ENCODE measurements at regions not wholly inside any gene's neighbourhood (a gene's known extent, or its start where the extent isn't known, plus 50 kb on each side); places are given as distances from the start of the nearest gene placed in this dataset.

- Histone ChIP-seq H3F3A (ENCODE audit: insufficient read depth, low read depth) (no peaks in the 10 kb centered on the region), H4K20me1 (ENCODE audit: insufficient read depth) (no peaks in the 10 kb centered on the region), H3K9me2 (ENCODE audit: insufficient read depth) (peaks cover 4% of the 10 kb centered on the region; the same call in 1 of the 2 replicates), H3K4me1 (replicated peaks; ENCODE audit: insufficient read depth) (no peaks in the 10 kb centered on the region), H3K27me3 (ENCODE audit: insufficient read depth, low read depth) (no peaks in the 10 kb centered on the region), H3K4me3 (no peak overlapping the region), H3K27ac (no peak overlapping the region), H3K4me2 (no peak overlapping the region), H3K79me2 (ENCODE audit: low read depth) (no peaks in the 10 kb centered on the region), H2AFZ (no peak overlapping the region), H3K36me3 (ENCODE audit: low read depth) (no peaks in the 10 kb centered on the region), H3K9me3 (ENCODE audit: insufficient read depth, low read depth) (no peaks in the 10 kb centered on the region)
- POLR2A ChIA-PET (ENCODE audit: unreplicated experiment), result no interaction called here
- intact Hi-C loops (cut with micrococcal nuclease; ENCODE audit: unreplicated experiment), result no loop called here
- TF ChIP-seq, protein P1, sequence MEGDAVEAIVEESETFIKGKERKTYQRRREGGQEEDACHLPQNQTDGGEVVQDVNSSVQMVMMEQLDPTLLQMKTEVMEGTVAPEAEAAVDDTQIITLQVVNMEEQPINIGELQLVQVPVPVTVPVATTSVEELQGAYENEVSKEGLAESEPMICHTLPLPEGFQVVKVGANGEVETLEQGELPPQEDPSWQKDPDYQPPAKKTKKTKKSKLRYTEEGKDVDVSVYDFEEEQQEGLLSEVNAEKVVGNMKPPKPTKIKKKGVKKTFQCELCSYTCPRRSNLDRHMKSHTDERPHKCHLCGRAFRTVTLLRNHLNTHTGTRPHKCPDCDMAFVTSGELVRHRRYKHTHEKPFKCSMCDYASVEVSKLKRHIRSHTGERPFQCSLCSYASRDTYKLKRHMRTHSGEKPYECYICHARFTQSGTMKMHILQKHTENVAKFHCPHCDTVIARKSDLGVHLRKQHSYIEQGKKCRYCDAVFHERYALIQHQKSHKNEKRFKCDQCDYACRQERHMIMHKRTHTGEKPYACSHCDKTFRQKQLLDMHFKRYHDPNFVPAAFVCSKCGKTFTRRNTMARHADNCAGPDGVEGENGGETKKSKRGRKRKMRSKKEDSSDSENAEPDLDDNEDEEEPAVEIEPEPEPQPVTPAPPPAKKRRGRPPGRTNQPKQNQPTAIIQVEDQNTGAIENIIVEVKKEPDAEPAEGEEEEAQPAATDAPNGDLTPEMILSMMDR (conservative IDR thresholded peaks at IDR 0.05), result no peak
- TF ChIP-seq EZH2 (IDR thresholded peaks at IDR 0.05; ENCODE audit: low read depth), result no peak
- DNase-seq, result no peak
- no TSS peak for BruUV-seq (replicated peaks)
- CTCF ChIA-PET, result no interaction called here
These were observed 715.6 kb upstream of the NRSN1 start for GRCh38 chr6:23410439-23410838.

DNA sequence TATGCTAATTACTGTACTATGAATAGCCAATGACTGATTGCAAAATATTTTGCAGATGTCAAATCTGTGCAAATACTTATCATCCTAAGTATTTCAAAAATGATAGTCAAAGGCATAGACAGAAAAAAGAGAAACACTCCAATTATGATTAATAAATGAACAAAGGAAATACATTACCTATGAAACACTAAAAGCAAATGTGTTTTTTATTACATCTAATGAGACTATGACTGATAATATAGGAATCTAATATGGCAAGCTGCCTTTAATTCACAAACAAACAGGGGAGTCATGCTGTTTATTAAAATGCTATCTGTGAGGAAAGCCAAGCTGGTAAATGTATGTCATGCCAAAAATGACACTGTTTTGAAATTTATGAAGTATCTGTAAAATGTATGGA lies 713.2 kb upstream of the NRSN1 start:
- Histone ChIP-seq H3K9me3 (ENCODE audit: insufficient read depth, low read depth) (no peaks in the 10 kb centered on the region), H3K27ac (no peak overlapping the region), H3K79me2 (ENCODE audit: low read depth) (no peaks in the 10 kb centered on the region), H3K36me3 (ENCODE audit: low read depth) (no peaks in the 10 kb centered on the region), H3F3A (ENCODE audit: insufficient read depth, low read depth) (no peaks in the 10 kb centered on the region), H3K9me2 (ENCODE audit: insufficient read depth) (peaks cover 4% of the 10 kb centered on the region; the same call in 1 of the 2 replicates), H3K4me3 (no peak overlapping the region), H4K20me1 (ENCODE audit: insufficient read depth) (no peaks in the 10 kb centered on the region), H2AFZ (no peak overlapping the region), H3K4me2 (no peak overlapping the region), H3K4me1 (replicated peaks; ENCODE audit: insufficient read depth) (no peaks in the 10 kb centered on the region), H3K27me3 (ENCODE audit: insufficient read depth, low read depth) (no peaks in the 10 kb centered on the region)
- CTCF ChIA-PET, result no interaction called here
- no peak for DNase-seq
- TF ChIP-seq EZH2 (IDR thresholded peaks at IDR 0.05; ENCODE audit: low read depth), result no peak
- TF ChIP-seq, protein P1 (conservative IDR thresholded peaks at IDR 0.05), result no peak
- intact Hi-C loops (cut with micrococcal nuclease; ENCODE audit: unreplicated experiment), result no loop called here
- BruUV-seq (replicated peaks), result no TSS peak
- POLR2A ChIA-PET (ENCODE audit: unreplicated experiment), result no interaction called here

GRCh38 chr6:23413327-23414050 lies 712.5 kb upstream of the NRSN1 start:
- no peak for DNase-seq
- H3K4me3 ChIP-seq, result no peak overlapping the region
- ChIA-PET POLR2A (ENCODE audit: unreplicated experiment) (interaction anchor here (0.5 kb wide), 1 partner anchor 1824 kb away, joined by 25 read pairs; no protein-coding TSS in a partner anchor), CTCF (no interaction called here)
- H3K79me2 ChIP-seq (ENCODE audit: low read depth), result no peaks in the 10 kb centered on the region
- no peak overlapping the region for H3K27ac ChIP-seq
- TF ChIP-seq, protein P1 (conservative IDR thresholded peaks at IDR 0.05), result no peak
- H3K4me2 ChIP-seq, result no peak overlapping the region
- no peaks in the 10 kb centered on the region for H3K9me3 ChIP-seq (ENCODE audit: insufficient read depth, low read depth)
- H2AFZ ChIP-seq, result no peak overlapping the region
- H3K27me3 ChIP-seq (ENCODE audit: insufficient read depth, low read depth), result no peaks in the 10 kb centered on the region
- no peaks in the 10 kb centered on the region for H4K20me1 ChIP-seq (ENCODE audit: insufficient read depth)
- no peaks in the 10 kb centered on the region for H3F3A ChIP-seq (ENCODE audit: insufficient read depth, low read depth)
- no peaks in the 10 kb centered on the region for H3K36me3 ChIP-seq (ENCODE audit: low read depth)
- no TSS peak for BruUV-seq (replicated peaks)
- no peaks in the 10 kb centered on the region for H3K4me1 ChIP-seq (replicated peaks; ENCODE audit: insufficient read depth)
- intact Hi-C loops (cut with micrococcal nuclease; ENCODE audit: unreplicated experiment), result no loop called here
- peaks cover 4% of the 10 kb centered on the region; the same call in 1 of the 2 replicates for H3K9me2 ChIP-seq (ENCODE audit: insufficient read depth)
